ENCODE measurements at regions not wholly inside any gene's neighbourhood (a gene's known extent, or its start where the extent isn't known, plus 50 kb on each side); places are given as distances from the start of the nearest gene placed in this dataset.

DNA sequence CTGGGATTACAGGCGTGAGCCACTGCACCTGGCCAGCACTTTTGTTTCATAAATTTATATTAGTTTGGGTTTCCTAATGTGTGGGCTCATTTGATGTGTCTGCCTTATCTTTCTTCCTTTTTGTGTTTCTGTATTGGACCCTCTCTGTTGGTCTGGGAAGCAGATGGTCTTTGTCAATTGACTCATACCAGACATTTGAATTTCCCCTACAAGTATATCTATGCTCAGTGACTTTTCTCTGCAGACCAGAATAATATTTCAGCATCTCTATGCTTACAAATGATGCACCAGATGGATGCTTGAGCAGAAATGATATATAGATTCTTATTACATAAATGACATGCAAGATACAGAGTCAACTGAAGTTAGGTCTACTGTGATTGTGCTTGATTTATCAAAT, 329.9 kb upstream of the SLCO3A1 start:
- Histone ChIP-seq H3K9me3 (ENCODE audit: low read length) (no peaks in the 10 kb centered on the region), H3F3A (ENCODE audit: insufficient read depth, low read length, poor library complexity, severe bottlenecking) (no peaks in the 10 kb centered on the region), H3K4me3 (ENCODE audit: low read length) (no peak overlapping the region), H3K79me2 (replicated peaks; ENCODE audit: insufficient read depth, low read length) (no peaks in the 10 kb centered on the region), H3K9me2 (ENCODE audit: insufficient read depth, low read length) (no peaks in the 10 kb centered on the region), H4K20me1 (ENCODE audit: insufficient read depth) (no peaks in the 10 kb centered on the region), H3K36me3 (ENCODE audit: insufficient read depth, low read length) (no peaks in the 10 kb centered on the region), H2AFZ (ENCODE audit: low read depth, low read length) (no peak overlapping the region), H3K27ac (ENCODE audit: low read length) (no peak overlapping the region), H3K9ac (ENCODE audit: low read length) (no peak overlapping the region), H3K4me2 (ENCODE audit: low read length) (no peak overlapping the region), H3K27me3 (ENCODE audit: insufficient read depth, low read depth, low read length) (no peaks in the 10 kb centered on the region)
- TF ChIP-seq RAD21 (conservative IDR thresholded peaks at IDR 0.05) = no peak
- TF ChIP-seq, protein P1, sequence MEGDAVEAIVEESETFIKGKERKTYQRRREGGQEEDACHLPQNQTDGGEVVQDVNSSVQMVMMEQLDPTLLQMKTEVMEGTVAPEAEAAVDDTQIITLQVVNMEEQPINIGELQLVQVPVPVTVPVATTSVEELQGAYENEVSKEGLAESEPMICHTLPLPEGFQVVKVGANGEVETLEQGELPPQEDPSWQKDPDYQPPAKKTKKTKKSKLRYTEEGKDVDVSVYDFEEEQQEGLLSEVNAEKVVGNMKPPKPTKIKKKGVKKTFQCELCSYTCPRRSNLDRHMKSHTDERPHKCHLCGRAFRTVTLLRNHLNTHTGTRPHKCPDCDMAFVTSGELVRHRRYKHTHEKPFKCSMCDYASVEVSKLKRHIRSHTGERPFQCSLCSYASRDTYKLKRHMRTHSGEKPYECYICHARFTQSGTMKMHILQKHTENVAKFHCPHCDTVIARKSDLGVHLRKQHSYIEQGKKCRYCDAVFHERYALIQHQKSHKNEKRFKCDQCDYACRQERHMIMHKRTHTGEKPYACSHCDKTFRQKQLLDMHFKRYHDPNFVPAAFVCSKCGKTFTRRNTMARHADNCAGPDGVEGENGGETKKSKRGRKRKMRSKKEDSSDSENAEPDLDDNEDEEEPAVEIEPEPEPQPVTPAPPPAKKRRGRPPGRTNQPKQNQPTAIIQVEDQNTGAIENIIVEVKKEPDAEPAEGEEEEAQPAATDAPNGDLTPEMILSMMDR (IDR thresholded peaks at IDR 0.05; ENCODE audit: poor library complexity, severe bottlenecking) = no peak
- no peak for TF ChIP-seq EZH2 (IDR thresholded peaks at IDR 0.05; ENCODE audit: borderline replicate concordance, insufficient read depth, low read length, poor library complexity, severe bottlenecking)
- no peak for TF ChIP-seq POLR2AphosphoS5 (IDR thresholded peaks at IDR 0.05)
- no peak for TF ChIP-seq MXI1 (conservative IDR thresholded peaks at IDR 0.05; ENCODE audit: poor library complexity, severe bottlenecking)
- no peak for TF ChIP-seq TAF1 (IDR thresholded peaks at IDR 0.05; ENCODE audit: low read depth)
- TF ChIP-seq, protein P2, sequence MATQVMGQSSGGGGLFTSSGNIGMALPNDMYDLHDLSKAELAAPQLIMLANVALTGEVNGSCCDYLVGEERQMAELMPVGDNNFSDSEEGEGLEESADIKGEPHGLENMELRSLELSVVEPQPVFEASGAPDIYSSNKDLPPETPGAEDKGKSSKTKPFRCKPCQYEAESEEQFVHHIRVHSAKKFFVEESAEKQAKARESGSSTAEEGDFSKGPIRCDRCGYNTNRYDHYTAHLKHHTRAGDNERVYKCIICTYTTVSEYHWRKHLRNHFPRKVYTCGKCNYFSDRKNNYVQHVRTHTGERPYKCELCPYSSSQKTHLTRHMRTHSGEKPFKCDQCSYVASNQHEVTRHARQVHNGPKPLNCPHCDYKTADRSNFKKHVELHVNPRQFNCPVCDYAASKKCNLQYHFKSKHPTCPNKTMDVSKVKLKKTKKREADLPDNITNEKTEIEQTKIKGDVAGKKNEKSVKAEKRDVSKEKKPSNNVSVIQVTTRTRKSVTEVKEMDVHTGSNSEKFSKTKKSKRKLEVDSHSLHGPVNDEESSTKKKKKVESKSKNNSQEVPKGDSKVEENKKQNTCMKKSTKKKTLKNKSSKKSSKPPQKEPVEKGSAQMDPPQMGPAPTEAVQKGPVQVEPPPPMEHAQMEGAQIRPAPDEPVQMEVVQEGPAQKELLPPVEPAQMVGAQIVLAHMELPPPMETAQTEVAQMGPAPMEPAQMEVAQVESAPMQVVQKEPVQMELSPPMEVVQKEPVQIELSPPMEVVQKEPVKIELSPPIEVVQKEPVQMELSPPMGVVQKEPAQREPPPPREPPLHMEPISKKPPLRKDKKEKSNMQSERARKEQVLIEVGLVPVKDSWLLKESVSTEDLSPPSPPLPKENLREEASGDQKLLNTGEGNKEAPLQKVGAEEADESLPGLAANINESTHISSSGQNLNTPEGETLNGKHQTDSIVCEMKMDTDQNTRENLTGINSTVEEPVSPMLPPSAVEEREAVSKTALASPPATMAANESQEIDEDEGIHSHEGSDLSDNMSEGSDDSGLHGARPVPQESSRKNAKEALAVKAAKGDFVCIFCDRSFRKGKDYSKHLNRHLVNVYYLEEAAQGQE (IDR thresholded peaks at IDR 0.05; ENCODE audit: borderline replicate concordance) = no peak
- no peak for TF ChIP-seq SMC3 (conservative IDR thresholded peaks at IDR 0.05; ENCODE audit: poor library complexity)
- no peak for TF ChIP-seq EP300 (conservative IDR thresholded peaks at IDR 0.05; ENCODE audit: poor library complexity, severe bottlenecking)

DNA sequence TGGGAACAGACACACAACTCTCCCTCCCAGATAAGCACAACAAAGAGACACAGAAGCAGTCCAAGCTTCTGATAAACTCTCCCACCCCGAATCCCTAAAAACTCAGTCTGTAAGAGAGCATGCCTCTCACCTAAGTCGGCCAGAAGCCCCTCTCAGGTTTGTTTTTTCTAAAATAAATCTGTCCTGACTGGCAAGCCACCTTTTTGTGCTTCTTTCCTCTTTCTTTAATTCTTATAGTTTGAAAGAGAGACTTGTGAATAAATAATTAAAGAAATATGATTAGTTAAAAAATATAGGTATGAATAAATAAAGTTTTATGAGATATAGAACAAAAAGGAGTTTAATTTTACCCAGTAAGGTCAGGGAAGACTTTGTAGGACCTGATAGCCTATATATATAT, 329.0 kb upstream of the SLCO3A1 start:
- no peaks in the 10 kb centered on the region for H3K27me3 ChIP-seq (ENCODE audit: insufficient read depth, low read depth, low read length)
- TF ChIP-seq, protein P2 (IDR thresholded peaks at IDR 0.05; ENCODE audit: borderline replicate concordance) = no peak
- TF ChIP-seq RAD21 (conservative IDR thresholded peaks at IDR 0.05) (no peak), EP300 (conservative IDR thresholded peaks at IDR 0.05; ENCODE audit: poor library complexity, severe bottlenecking) (no peak), POLR2AphosphoS5 (IDR thresholded peaks at IDR 0.05) (no peak), MXI1 (conservative IDR thresholded peaks at IDR 0.05; ENCODE audit: poor library complexity, severe bottlenecking) (no peak), SMC3 (conservative IDR thresholded peaks at IDR 0.05; ENCODE audit: poor library complexity) (no peak), EZH2 (IDR thresholded peaks at IDR 0.05; ENCODE audit: borderline replicate concordance, insufficient read depth, low read length, poor library complexity, severe bottlenecking) (no peak), TAF1 (IDR thresholded peaks at IDR 0.05; ENCODE audit: low read depth) (no peak)
- TF ChIP-seq, protein P1 (IDR thresholded peaks at IDR 0.05; ENCODE audit: poor library complexity, severe bottlenecking) = no peak
- no peaks in the 10 kb centered on the region for H3K79me2 ChIP-seq (replicated peaks; ENCODE audit: insufficient read depth, low read length)
- H3K9ac ChIP-seq (ENCODE audit: low read length) = no peak overlapping the region
- no peaks in the 10 kb centered on the region for H4K20me1 ChIP-seq (ENCODE audit: insufficient read depth)
- no peak overlapping the region for H3K27ac ChIP-seq (ENCODE audit: low read length)
- no peaks in the 10 kb centered on the region for H3K36me3 ChIP-seq (ENCODE audit: insufficient read depth, low read length)
- no peak overlapping the region for H3K4me2 ChIP-seq (ENCODE audit: low read length)
- H3F3A ChIP-seq (ENCODE audit: insufficient read depth, low read length, poor library complexity, severe bottlenecking) = no peaks in the 10 kb centered on the region
- no peak overlapping the region for H3K4me3 ChIP-seq (ENCODE audit: low read length)
- no peak overlapping the region for H2AFZ ChIP-seq (ENCODE audit: low read depth, low read length)
- H3K9me2 ChIP-seq (ENCODE audit: insufficient read depth, low read length) = no peaks in the 10 kb centered on the region
- no peaks in the 10 kb centered on the region for H3K9me3 ChIP-seq (ENCODE audit: low read length)
